ENCODE measurements at regions not wholly inside any gene's neighbourhood (a gene's known extent, or its start where the extent isn't known, plus 50 kb on each side); places are given as distances from the start of the nearest gene placed in this dataset.
A peak's percentile ranks its signal among the peaks of the same experiment; 100 is the strongest.
"Not testable (repeated sequence)": the region's sequence is repeated elsewhere in the genome, so short reads cannot be mapped to it uniquely, and the experiment has no call there.

DNA sequence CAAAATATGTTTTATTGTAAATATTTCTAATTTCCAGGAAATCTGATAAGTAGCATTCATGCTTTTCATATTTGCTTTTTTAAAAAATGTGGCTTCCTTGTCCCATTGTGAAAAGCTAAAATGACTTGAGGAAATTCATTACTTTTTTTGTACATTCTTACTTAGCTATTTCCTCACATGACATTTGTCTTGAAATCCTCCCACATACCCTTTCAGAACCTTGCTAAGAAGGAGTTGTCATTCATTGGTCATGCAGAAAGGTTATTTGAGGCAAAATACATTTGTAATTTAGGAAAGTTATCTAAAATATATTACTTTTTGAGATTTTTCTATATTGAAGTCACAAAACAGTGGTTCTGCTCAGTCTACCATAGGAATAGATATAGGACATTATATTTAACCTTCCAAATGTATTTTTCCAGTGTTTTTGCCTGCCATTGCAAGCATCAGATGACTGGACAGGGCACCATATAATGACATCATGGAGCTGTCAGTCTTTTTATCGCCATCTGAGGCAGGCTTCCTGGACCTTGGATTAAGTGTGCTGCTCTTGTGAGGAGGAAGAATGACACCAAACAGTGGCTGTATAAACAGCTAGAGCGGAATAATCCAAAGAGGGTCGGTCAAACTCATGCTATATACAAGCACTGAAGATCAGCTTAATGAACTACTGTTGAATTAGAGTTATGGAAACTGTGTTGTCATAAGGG, 109.4 kb upstream of the HCRTR2 start:
- no peak for DNase-seq

DNA sequence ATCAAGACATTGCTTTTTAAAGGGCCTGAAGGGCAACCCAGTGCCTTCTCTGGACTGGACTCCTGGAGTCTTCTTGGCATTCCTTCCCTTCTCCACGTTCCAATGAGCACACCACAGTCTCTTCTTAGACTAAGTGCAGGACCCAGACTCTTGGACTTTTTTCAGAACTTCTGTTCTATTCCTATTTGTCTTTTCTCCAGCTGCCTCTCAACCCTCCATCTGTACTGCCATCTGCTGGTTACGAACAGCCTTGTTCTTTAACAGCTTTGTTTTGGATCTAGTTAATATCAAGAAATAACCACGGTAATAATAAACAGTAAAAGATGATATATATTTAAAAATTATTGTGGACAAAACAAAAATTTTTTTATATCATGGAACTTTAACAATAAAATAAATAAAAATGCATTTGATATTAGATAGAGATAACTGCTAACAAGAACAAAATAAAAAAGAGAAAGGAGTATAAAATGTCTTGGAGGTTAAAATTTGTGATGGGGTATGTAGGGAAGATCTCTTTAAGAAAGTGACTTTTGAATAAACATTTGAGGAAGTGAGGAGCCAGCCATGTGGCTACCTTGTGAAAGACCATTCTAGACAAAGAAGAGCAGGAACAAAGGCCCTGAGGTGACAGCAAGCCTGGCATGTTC, 105.1 kb upstream of the HCRTR2 start:
- peak; percentile 3 to 24 for DNase-seq

DNA sequence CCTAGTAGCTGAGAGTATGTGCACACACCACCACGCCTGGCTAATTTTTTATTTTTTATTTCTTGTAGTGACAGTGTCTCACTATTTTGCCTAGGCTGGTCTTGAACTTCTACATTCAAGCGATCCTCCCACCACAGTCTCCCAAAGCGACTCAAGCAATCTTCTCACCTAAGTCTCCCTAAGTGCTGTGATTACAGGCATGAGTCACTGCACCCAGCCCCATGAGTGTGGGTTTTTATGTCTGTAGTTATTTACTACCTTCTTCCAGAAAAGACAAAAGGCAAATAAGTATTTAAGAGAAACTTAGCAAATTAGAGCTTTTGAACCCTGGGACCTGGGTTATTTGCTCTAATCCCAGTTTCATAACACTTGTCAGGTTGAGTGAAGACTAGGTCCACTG, 92.3 kb upstream of the HCRTR2 start:
- DNase-seq = no peak

DNA sequence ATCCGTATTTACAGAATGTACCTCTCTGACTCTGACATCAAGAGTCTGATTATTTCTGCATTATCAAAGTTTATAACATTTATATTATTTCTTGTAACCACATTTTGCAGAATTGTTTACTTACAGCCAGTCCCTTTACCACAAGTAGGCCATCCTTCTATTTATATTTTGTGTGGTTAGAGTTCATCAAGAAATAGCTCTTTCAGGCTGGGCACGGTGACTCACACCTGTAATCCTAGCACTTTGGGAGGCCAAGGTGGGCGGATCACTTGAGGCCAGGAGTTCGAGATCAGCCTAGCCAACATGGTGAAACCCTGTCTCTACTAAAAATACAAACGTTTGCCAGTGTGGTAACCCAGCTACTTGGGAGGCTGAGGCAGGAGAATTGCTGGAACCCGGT, 86.3 kb upstream of the HCRTR2 start:
- not testable (repeated sequence) for DNase-seq

DNA sequence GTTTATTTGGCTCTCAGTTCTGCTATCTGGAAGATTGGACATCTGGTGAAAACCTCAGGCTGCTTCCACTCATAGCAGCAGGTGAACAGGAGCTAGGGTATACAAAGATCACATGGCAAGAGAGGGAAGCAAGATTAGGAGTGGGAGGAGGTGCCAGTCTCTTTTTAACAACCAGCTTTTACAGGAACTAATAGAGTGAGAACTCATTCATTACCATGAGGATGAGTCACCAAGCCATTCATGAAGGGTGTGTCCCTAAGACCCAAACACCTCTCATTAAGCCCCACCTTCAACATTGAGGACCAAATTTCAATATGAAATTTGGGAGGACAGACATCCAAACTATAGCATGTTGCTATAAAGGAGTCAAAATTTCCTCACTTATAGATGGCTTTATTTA, 85.4 kb upstream of the HCRTR2 start:
- no peak for DNase-seq

DNA sequence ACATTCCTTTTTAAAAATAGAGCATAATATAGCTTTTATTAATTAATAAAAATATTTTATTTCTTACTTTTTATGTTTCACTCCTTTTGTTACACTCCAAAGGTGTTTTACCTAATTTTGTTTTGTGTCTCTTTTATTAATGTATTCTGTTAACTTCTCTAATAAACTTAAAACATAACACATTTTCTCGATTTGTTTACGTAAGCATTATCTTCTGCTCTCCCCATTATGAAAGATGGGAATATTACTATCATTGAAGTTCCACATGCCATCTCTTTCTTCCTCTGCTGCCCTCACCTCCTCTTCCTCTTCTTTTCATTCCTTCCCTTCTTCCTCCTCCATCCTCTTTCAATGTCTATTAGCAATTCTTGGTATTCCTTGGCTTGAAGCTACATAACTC, 85.0 kb upstream of the HCRTR2 start:
- DNase-seq = no peak

DNA sequence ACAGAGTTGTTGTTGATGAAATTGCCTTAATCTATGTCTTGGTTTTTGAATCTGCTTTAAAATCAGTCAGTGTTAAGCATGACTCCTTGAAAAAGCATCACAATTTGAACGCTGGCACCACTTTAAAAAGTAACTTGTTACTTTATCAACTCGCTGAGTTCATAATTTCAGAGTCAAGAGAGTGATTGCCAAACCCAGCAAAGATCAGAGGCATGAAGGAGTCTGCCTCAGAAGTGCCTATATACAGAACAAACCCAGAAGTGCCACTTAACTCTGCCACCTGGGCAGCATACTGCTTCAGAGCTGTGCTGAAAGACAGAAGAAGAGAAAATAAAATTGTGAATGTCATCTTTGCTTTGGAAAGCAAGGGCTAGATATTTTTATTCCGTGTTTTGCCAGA, 73.6 kb upstream of the HCRTR2 start:
- no peak for DNase-seq

DNA sequence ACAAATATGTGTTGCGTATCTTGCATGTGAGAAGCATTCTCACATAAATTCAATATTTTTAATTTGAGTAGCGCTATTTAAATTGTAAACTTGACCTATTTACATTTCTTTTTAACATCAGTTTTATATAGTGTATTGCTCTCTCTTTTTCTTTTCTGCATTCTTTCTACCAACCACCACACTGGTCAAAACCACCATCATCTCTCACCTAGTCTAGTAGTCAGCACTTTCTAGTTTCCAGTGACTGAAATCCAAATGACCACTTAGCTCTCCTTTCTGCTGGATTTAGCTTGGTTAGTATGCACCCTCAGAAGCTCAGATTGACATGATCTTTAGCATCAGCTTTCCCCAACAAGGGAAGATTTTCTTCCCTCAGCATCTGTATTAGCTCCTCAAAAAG, 73.2 kb upstream of the HCRTR2 start:
- DNase-seq = no peak

DNA sequence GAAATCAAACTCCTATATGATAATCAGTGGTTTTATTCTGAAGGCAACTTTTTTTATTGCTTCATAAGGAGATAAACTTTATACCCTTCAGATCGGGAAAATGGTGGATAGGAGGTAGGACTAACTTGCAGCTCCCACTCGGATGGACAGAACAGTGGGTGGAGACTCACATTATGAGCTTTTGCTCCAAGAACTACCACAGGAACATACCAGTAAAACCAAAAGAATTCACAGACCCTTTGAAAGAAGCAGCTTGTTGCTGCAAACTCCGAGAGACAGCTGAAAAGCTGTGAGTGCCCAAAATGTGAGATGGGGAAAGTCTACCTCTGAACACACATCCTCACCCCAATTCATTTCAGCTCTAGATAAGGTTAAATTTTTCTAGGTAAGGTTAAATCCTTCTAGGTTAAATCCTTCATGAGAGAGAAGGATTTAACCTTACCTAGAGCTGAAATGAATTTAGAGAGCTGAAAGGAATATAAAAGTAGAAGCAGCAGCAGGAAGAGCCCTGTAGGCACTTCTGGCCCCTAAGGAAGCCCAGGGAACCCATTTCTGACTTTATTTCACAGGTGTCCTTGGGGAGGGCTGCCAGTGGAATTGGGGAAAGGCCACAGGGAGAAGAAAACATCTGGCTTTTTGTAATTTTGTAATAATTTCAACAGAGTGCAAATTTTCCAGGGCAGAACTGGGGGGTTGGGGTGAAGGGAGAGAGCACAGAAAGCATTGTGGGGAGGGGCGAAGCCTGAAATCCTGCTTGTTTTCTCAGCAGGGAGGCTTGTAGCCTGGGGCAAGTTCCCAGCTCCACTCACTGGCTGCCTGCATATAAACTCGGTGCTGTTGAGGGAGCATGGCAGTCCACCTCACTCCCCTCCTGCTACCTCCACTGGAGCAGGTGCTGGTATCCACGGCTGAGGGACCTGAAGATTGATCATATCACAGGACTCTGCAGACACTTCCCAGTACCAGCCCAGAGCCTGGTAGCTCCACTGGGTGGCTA, 65.9 kb upstream of the HCRTR2 start:
- DNase-seq = no peak

DNA sequence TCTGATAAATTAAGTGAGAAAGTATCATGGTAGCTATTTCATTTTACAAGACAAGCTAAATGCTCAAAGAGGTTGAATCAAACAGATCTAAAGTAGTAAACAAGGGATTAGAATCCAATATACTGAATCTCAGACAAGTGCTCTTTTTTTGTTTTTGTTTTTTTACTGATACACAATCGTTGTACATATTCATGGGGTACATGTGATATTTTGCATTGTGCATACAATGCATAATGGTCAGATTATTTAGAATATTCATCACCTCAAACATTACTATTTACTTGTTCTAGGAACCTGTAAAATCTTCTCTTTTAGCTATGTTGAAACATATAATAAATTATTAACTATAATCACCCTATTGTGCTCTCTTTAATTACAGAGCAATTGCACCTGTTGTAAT, 57.0 kb upstream of the HCRTR2 start:
- DNase-seq = no peak

DNA sequence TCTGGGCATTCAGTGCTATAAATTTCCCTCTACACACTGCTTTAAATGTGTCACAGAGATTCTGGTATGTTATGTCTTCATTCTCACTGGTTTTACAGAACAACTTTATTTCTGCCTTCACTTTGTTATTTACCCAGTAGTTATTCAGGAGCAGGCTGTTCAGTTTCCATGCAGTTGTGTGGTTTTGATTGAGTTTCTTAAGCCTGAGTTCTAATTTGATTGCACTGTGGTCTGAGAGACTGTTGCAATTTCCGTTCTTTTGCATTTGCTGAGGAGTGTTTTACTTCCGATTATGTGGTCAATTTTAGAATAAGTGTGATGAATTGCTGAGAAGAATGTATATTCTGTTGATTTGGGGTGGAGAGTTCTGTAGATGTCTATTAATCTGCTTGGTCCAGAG, 50.1 kb upstream of the HCRTR2 start:
- DNase-seq = not testable (repeated sequence)
